CD4-positive, alpha-beta T cell (primary cell): ENCODE measurements at regions not wholly inside any gene's neighbourhood (a gene's known extent, or its start where the extent isn't known, plus 50 kb on each side); places are given as distances from the start of the nearest gene placed in this dataset.

Experiments
- ATAC-seq: fragments of 200-7000 bp; cut with Tn5 transposase; one replicate; pipeline ENCODE4 v1.10.0; 2022; ENCODE audit warnings: mild to moderate bottlenecking; ENCODE audit not compliant: poor library complexity
- CTCF ChIA-PET: fragments of 350-600 bp; sonication (Branson Sonifier 250); formaldehyde crosslinking; loops from one replicate; lab custom pipeline; 2021; ENCODE audit warnings: antibody characterized with exemption, inconsistent platforms; lab: Charles Lee
- POLR2A ChIA-PET: fragments of 350-600 bp; sonication (Branson Sonifier 250); formaldehyde crosslinking; loops from one replicate; lab custom pipeline; 2021; ENCODE audit warnings: antibody characterized with exemption, inconsistent platforms; lab: Charles Lee
- DNase-seq, 14 experiments: peaks; one replicate each; pipeline ENCODE4 v3.0.0-alpha.2; 2013 to 2020; ENCODE audit warnings: mixed read lengths in 2 of 14
- H3K27ac ChIP-seq, 2 donors: one replicate each; pipeline versions ENCODE4 v1.5.1 to v1.7.0; 2013; ENCODE audit warnings: low read length in 2 of 2, low read depth in 1 of 2, mild to moderate bottlenecking in 1 of 2
- H3K27me3 ChIP-seq, 2 experiments: 1 replicate in 1 of 2; 2 replicates in 1 of 2; pipeline versions ENCODE4 v1.6.1 to v1.7.0; 2013; ENCODE audit warnings: low read length in 2 of 2, control low read depth in 1 of 2, mild to moderate bottlenecking in 1 of 2, moderate library complexity in 1 of 2; ENCODE audit not compliant: insufficient read depth in 2 of 2, control insufficient read depth in 1 of 2
- H3K36me3 ChIP-seq: one replicate; pipeline ENCODE4 v1.6.1; 2013; ENCODE audit warnings: low read length, control low read depth; ENCODE audit not compliant: insufficient read depth
- H3K4me1 ChIP-seq: one replicate; pipeline ENCODE4 v1.6.1; 2013; ENCODE audit warnings: low read length, control low read depth; ENCODE audit not compliant: insufficient read depth
- H3K4me3 ChIP-seq: one replicate; pipeline ENCODE4 v1.5.1; 2013; ENCODE audit warnings: mild to moderate bottlenecking, low read length, moderate library complexity
- H3K9me3 ChIP-seq, 2 experiments: 1 replicate in 1 of 2; 2 replicates in 1 of 2; pipeline versions ENCODE4 v1.6.1 to v1.7.0; 2013; ENCODE audit warnings: low read length in 2 of 2, mild to moderate bottlenecking in 2 of 2, control low read depth in 1 of 2, moderate library complexity in 1 of 2; ENCODE audit not compliant: control insufficient read depth in 1 of 2, insufficient read depth in 1 of 2
- H3K27ac Mint-ChIP-seq: one replicate; pipeline ENCODE4 v1.8.0; 2020; ENCODE audit warnings: mixed read lengths
- H3K27me3 Mint-ChIP-seq: one replicate; pipeline ENCODE4 v1.8.0; 2021; ENCODE audit warnings: mixed read lengths
- H3K36me3 Mint-ChIP-seq: one replicate; pipeline ENCODE4 v1.8.0; 2021; ENCODE audit warnings: low read depth, mixed read lengths
- H3K4me1 Mint-ChIP-seq: one replicate; pipeline ENCODE4 v1.8.0; 2021; ENCODE audit warnings: low read depth, mixed read lengths
- H3K4me3 Mint-ChIP-seq: one replicate; pipeline ENCODE4 v1.8.0; 2020; ENCODE audit warnings: mild to moderate bottlenecking, mixed read lengths
- H3K9me3 Mint-ChIP-seq: one replicate; pipeline ENCODE4 v1.8.0; 2020; ENCODE audit warnings: mixed read lengths
- intact Hi-C, 2 experiments: fragments of 100-400 bp; cut with DNase I in 1 of 2; cut with micrococcal nuclease in 1 of 2; formaldehyde crosslinking; loops; one replicate each; pipeline versions ENCODE4 v1.15.1 to v1.9.0; 2023 to 2025; cut with DNase I, micrococcal nuclease
- TF ChIP-seq, protein P1 (sequence below): fragments of 200-600 bp; IDR thresholded peaks from one replicate; pipeline ENCODE4 v1.8.0; 2022; ENCODE audit warnings: antibody characterized with exemption, mild to moderate bottlenecking

DNA sequence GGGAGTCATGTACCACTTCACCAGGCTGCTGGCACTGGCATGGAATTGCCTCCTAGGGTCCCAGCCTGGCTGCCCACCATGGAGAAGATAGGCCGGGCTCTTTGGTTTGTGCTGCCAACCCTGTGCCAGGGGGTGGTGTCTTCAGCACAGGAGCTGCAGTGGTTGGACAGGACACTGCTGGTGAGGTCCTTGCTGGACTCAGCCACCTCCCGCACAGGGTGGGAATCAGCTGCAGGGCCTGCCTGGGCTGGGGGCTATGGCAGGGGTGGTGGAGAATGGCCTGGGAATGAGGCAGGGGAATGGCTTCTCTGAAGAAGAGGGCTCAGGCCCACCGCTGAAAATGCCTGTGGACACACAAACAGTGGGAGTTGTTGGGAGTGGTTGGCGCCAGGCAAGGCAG is 70.6 kb upstream of the CAPRIN2 start:
- Histone ChIP-seq H3K9me3 (peaks cover 0 to 9% of the 10 kb centered on the region in 2 experiments), H3K36me3 (no peaks in the 10 kb centered on the region), H3K4me3 (no peak overlapping the region), H3K27me3 (peaks cover 11 to 16% of the 10 kb centered on the region in 2 experiments), H3K4me1 (peaks cover 20% of the 10 kb centered on the region), H3K27ac (no peak overlapping the region)
- intact Hi-C loops = no loop called here
- H3K27ac Mint-ChIP-seq = no peak overlapping the region
- no peak for ATAC-seq
- TF ChIP-seq, protein P1, sequence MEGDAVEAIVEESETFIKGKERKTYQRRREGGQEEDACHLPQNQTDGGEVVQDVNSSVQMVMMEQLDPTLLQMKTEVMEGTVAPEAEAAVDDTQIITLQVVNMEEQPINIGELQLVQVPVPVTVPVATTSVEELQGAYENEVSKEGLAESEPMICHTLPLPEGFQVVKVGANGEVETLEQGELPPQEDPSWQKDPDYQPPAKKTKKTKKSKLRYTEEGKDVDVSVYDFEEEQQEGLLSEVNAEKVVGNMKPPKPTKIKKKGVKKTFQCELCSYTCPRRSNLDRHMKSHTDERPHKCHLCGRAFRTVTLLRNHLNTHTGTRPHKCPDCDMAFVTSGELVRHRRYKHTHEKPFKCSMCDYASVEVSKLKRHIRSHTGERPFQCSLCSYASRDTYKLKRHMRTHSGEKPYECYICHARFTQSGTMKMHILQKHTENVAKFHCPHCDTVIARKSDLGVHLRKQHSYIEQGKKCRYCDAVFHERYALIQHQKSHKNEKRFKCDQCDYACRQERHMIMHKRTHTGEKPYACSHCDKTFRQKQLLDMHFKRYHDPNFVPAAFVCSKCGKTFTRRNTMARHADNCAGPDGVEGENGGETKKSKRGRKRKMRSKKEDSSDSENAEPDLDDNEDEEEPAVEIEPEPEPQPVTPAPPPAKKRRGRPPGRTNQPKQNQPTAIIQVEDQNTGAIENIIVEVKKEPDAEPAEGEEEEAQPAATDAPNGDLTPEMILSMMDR = no peak
- no peaks in the 10 kb centered on the region for H3K36me3 Mint-ChIP-seq
- H3K4me3 Mint-ChIP-seq = no peak overlapping the region
- peaks cover 15% of the 10 kb centered on the region for H3K4me1 Mint-ChIP-seq
- no peaks in the 10 kb centered on the region for H3K9me3 Mint-ChIP-seq
- POLR2A ChIA-PET = no interaction called here
- CTCF ChIA-PET = no interaction called here
- H3K27me3 Mint-ChIP-seq = peaks cover 61% of the 10 kb centered on the region
- DNase-seq = no peak

DNA sequence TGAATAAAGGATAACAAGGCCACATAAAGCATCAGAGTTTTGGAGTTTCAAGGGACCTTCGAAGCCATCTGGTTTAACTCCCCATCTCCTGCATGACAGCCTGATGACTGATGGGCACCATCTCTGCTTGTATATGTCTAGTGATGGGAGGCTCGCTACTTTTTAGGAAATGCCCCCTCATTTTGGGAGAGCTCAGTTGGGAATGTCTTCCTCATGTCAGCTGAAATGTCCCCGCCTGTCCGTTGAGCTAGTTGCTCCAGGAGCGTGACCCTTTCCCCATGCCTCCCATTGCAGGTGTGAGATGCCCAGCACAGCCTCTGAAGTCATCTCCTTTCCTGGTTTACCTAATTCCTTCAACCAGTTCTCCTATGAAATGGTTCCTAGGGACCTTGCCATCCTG is 69.6 kb upstream of the CAPRIN2 start:
- intact Hi-C loops = no loop called here

DNA sequence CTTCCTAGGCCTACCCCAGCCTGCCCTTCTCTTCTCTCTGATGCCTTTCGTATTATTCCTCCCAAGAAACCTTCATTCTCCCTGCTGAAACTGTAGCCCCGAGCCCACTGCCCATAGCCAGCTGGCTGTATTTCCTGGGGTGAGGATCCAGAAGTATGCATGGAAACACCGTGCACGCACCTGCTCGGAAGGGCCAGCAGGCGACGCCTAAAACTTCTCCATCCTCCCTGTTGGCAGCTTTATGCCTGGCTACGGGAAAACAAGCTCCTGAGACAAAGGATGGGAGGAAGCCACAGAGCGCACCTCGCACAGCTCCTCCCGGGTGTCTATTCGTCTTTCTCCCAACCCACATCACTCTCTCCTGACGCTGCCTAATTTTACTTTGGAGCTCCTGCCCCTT is 69.0 kb upstream of the CAPRIN2 start:
- Histone ChIP-seq H3K27ac (no peak overlapping the region), H3K4me3 (no peak overlapping the region), H3K9me3 (peaks cover 0 to 9% of the 10 kb centered on the region in 2 experiments), H3K27me3 (peaks cover 15 to 20% of the 10 kb centered on the region in 2 experiments), H3K4me1 (peaks cover 20% of the 10 kb centered on the region), H3K36me3 (no peaks in the 10 kb centered on the region)
- no peak for ATAC-seq
- Mint-ChIP-seq H3K36me3 (no peaks in the 10 kb centered on the region), H3K9me3 (no peaks in the 10 kb centered on the region), H3K27ac (no peak overlapping the region), H3K27me3 (peaks cover 60% of the 10 kb centered on the region), H3K4me1 (peaks cover 15% of the 10 kb centered on the region), H3K4me3 (peak overlapping the region; percentile 55)
- DNase-seq = no peak
- TF ChIP-seq, protein P1 = no peak
- intact Hi-C loops = no loop called here
- ChIA-PET POLR2A (no interaction called here), CTCF (interaction anchor here (0.8 kb wide), 1 partner anchor 70 kb away, joined by 3 read pairs; no protein-coding TSS in a partner anchor)

More for the DNA sequence above, 69.6 kb upstream of the CAPRIN2 start:
- H3K9me3 Mint-ChIP-seq = no peaks in the 10 kb centered on the region
- Histone ChIP-seq H3K9me3 (peaks cover 0 to 9% of the 10 kb centered on the region in 2 experiments), H3K4me3 (no peak overlapping the region), H3K27me3 (peaks cover 9 to 20% of the 10 kb centered on the region in 2 experiments), H3K4me1 (peaks cover 20% of the 10 kb centered on the region), H3K27ac (no peak overlapping the region), H3K36me3 (no peaks in the 10 kb centered on the region)
- H3K36me3 Mint-ChIP-seq = no peaks in the 10 kb centered on the region
- CTCF ChIA-PET = no interaction called here
- TF ChIP-seq, protein P1 = no peak
- H3K4me3 Mint-ChIP-seq = peak overlapping the region; percentile 55
- peaks cover 60% of the 10 kb centered on the region for H3K27me3 Mint-ChIP-seq
- ATAC-seq (no peak), DNase-seq (no peak)
- POLR2A ChIA-PET = no interaction called here
- H3K4me1 Mint-ChIP-seq = peaks cover 15% of the 10 kb centered on the region
- H3K27ac Mint-ChIP-seq = no peak overlapping the region
